ENCODE measurements at regions not wholly inside any gene's neighbourhood (a gene's known extent, or its start where the extent isn't known, plus 50 kb on each side); places are given as distances from the start of the nearest gene placed in this dataset.

- TF ChIP-seq POLR2A (IDR thresholded peaks at IDR 0.05) (no peak), POLR2AphosphoS5 (IDR thresholded peaks at IDR 0.05) (no peak)
Observed at GRCh38 chr18:45151645-45152044, 463.6 kb upstream of the SLC14A2 start.
